A549 (cell line): ENCODE measurements at regions not wholly inside any gene's neighbourhood (a gene's known extent, or its start where the extent isn't known, plus 50 kb on each side); places are given as distances from the start of the nearest gene placed in this dataset.

Experiments
- ATAC-seq, 2 experiments: fragments of 200-7000 bp in 1 of 2; fragments of >200 bp in 1 of 2; cut with Nextera tagmentation in 1 of 2; cut with Tn5 transposase in 1 of 2; 3 replicates each; pipeline versions ENCODE4 v1.8.0 to v1.9.1; 2018 to 2020; ENCODE audit warnings: mild to moderate bottlenecking in 1 of 2, moderate library complexity in 1 of 2
- CTCF ChIA-PET: fragments of 300-600 bp; sonication (Branson Sonifier 250); formaldehyde crosslinking; extraction: SDS; loops from one replicate; lab custom pipeline; 2021; ENCODE audit warnings: antibody characterized with exemption, inconsistent platforms; lab: Yijun Ruan, JAX
- POLR2A ChIA-PET: fragments of 350-600 bp; formaldehyde crosslinking; extraction: SDS; loops from one replicate; lab custom pipeline; 2021; ENCODE audit warnings: antibody characterized with exemption, inconsistent platforms; lab: Yijun Ruan, JAX
- DNase-seq, 2 experiments: peaks; one replicate each; pipeline versions ENCODE4 v3.0.0 to v3.0.0-alpha.2; 2011 to 2016; ENCODE audit warnings: low read depth in 1 of 2, low spot score in 1 of 2
- FAIRE-seq: peaks from 2 replicates; lab custom pipeline; 2011; peaks lifted over from hg19 to GRCh38; lab: Jason Lieb, UNC
- H3K27ac ChIP-seq, 2 experiments: fragments of >200 bp; sonication (Bioruptor Twin); formaldehyde crosslinking; 3 replicates each; pipeline ENCODE4 v1.5.1; 2016 to 2017
- H3K4me1 ChIP-seq: fragments of >200 bp; sonication (Bioruptor Twin); formaldehyde crosslinking; 3 replicates; pipeline ENCODE4 v1.6.1; 2016
- H3K4me2 ChIP-seq: fragments of >200 bp; sonication (Bioruptor Twin); formaldehyde crosslinking; 3 replicates; pipeline ENCODE4 v1.6.1; 2016
- H3K4me3 ChIP-seq: fragments of >200 bp; sonication (Bioruptor Twin); formaldehyde crosslinking; 3 replicates; pipeline ENCODE4 v1.5.1; 2016
- H3K9me3 ChIP-seq: fragments of >200 bp; sonication (Bioruptor Twin); formaldehyde crosslinking; 3 replicates; pipeline ENCODE4 v1.6.1; 2016
- BCL3 ChIP-seq: fragments of >200 bp; sonication (Bioruptor Twin); formaldehyde crosslinking; IDR thresholded peaks from 3 replicates; pipeline ENCODE4 v1.6.1; 2016
- BHLHE40 ChIP-seq: IDR thresholded peaks from 2 replicates; pipeline ENCODE4 v1.6.1; 2012; ENCODE audit warnings: low read depth, low read length, inconsistent platforms
- CBX2 ChIP-seq: fragments of 200-600 bp; sonication (generic); IDR thresholded peaks from 2 replicates; pipeline ENCODE4 v1.6.1; 2016; ENCODE audit warnings: low read depth, mild to moderate bottlenecking, borderline replicate concordance
- CBX8 ChIP-seq: fragments of 200-600 bp; sonication (generic); IDR thresholded peaks from 2 replicates; pipeline ENCODE4 v1.6.1; 2016
- CEBPB ChIP-seq, 2 experiments: fragments of >200 bp in 1 of 2; sonication (Bioruptor Twin) in 1 of 2; formaldehyde crosslinking in 1 of 2; IDR thresholded peaks; 2 replicates each; pipeline ENCODE4 v1.6.1; 2012 to 2016
- CHD4 ChIP-seq: fragments of 200-600 bp; sonication (generic); IDR thresholded peaks from 2 replicates; pipeline ENCODE4 v1.6.1; 2016; ENCODE audit warnings: antibody characterized with exemption, mild to moderate bottlenecking, borderline replicate concordance
- CTCF ChIP-seq: fragments of >200 bp; sonication (Bioruptor Twin); formaldehyde crosslinking; IDR thresholded peaks from 3 replicates; pipeline ENCODE4 v1.5.1; 2016
- EHMT2 ChIP-seq: fragments of 200-600 bp; sonication (generic); IDR thresholded peaks from 2 replicates; pipeline ENCODE4 v1.6.1; 2016; ENCODE audit warnings: antibody characterized with exemption, low read depth, mild to moderate bottlenecking, moderate library complexity
- ELK1 ChIP-seq: fragments of 150-350 bp; IDR thresholded peaks from 2 replicates; pipeline ENCODE4 v1.6.1; 2014; ENCODE audit warnings: low read depth, mild to moderate bottlenecking, low read length
- EP300 ChIP-seq, 2 experiments: fragments of >200 bp; sonication (Bioruptor Twin); formaldehyde crosslinking; IDR thresholded peaks; 2 replicates in 1 of 2; 3 replicates in 1 of 2; pipeline ENCODE4 v1.6.1; 2016 to 2017
- ESRRA ChIP-seq: fragments of 150-350 bp; IDR thresholded peaks from 2 replicates; pipeline ENCODE4 v1.6.1; 2014; ENCODE audit warnings: mild to moderate bottlenecking, low read length, borderline replicate concordance
- FOSL2 ChIP-seq, 2 experiments: fragments of 450-650 bp in 1 of 2; fragments of >200 bp in 1 of 2; sonication (Bioruptor Twin) in 1 of 2; formaldehyde crosslinking; IDR thresholded peaks; 2 replicates each; pipeline versions ENCODE4 v1.5.0 to v1.6.1; 2016 to 2020; ENCODE audit warnings: mild to moderate bottlenecking in 1 of 2, moderate library complexity in 1 of 2
- HEYL ChIP-seq: fragments of 250-450 bp; sonication (Bioruptor Pico); IDR thresholded peaks from 2 replicates; pipeline ENCODE4 v1.8.0; 2021; ENCODE audit warnings: mild to moderate bottlenecking, moderate library complexity
- HOXB13 ChIP-seq: fragments of 250-450 bp; sonication (Bioruptor Pico); IDR thresholded peaks from 2 replicates; pipeline ENCODE4 v1.5.0; 2020; ENCODE audit warnings: low read depth, mild to moderate bottlenecking, moderate library complexity
- JUN ChIP-seq, 2 experiments: fragments of >200 bp; sonication (Bioruptor Twin); formaldehyde crosslinking; IDR thresholded peaks; 2 replicates in 1 of 2; 3 replicates in 1 of 2; pipeline ENCODE4 v1.6.1; 2016 to 2017
- KDM1A ChIP-seq: fragments of 200-600 bp; sonication (generic); IDR thresholded peaks from 2 replicates; pipeline ENCODE4 v1.6.1; 2016; ENCODE audit warnings: low read depth, mild to moderate bottlenecking
- KDM5A ChIP-seq: fragments of 200-600 bp; sonication (generic); IDR thresholded peaks from 2 replicates; pipeline ENCODE4 v1.6.1; 2016; ENCODE audit warnings: antibody characterized with exemption, mild to moderate bottlenecking
- MAX ChIP-seq: IDR thresholded peaks from 2 replicates; pipeline ENCODE4 v1.6.1; 2012
- MYC ChIP-seq: IDR thresholded peaks from 2 replicates; pipeline ENCODE4 v1.6.1; 2012; ENCODE audit warnings: mild to moderate bottlenecking, inconsistent platforms, low read length, improper control_type of control experiment, borderline replicate concordance
- NFE2L2 ChIP-seq: fragments of 150-350 bp; conservative IDR thresholded peaks from 2 replicates; pipeline ENCODE4 v1.6.1; 2014; ENCODE audit warnings: low read length
- NPAS2 ChIP-seq: fragments of 250-450 bp; sonication (Bioruptor Pico); IDR thresholded peaks from 2 replicates; pipeline ENCODE4 v1.8.0; 2022; ENCODE audit warnings: mild to moderate bottlenecking, moderate library complexity, borderline replicate concordance
- NR3C1 ChIP-seq: fragments of >200 bp; sonication (Bioruptor Twin); formaldehyde crosslinking; IDR thresholded peaks from 3 replicates; pipeline ENCODE4 v1.6.1; 2017
- PBX3 ChIP-seq: IDR thresholded peaks from 2 replicates; pipeline ENCODE4 v1.6.1; 2012
- POLR2AphosphoS2 ChIP-seq: conservative IDR thresholded peaks from 2 replicates; pipeline ENCODE4 v1.6.1; 2012; ENCODE audit warnings: low read length, improper control_type of control experiment, inconsistent platforms
- RNF2 ChIP-seq: fragments of 200-600 bp; sonication (generic); IDR thresholded peaks from 2 replicates; pipeline ENCODE4 v1.6.1; 2016; ENCODE audit warnings: low read depth, mild to moderate bottlenecking, antibody characterized with exemption, moderate library complexity, borderline replicate concordance
- SMC3 ChIP-seq: fragments of >200 bp; sonication (Bioruptor Twin); formaldehyde crosslinking; IDR thresholded peaks from 3 replicates; pipeline ENCODE4 v1.6.1; 2018; ENCODE audit warnings: inconsistent platforms
- ZC3H11A ChIP-seq: fragments of 450-650 bp; IDR thresholded peaks from 2 replicates; pipeline ENCODE4 v1.6.1; 2014; ENCODE audit warnings: antibody characterized with exemption, mild to moderate bottlenecking
- WGBS: methylation state at CpG from one replicate; pipeline ENCODE4 v1.1.6; 2017; ENCODE audit errors: missing lambda C conversion rate; 5-methylcytosine and 5-hydroxymethylcytosine counted together

GRCh38 chr3:1693145-1693544 is 405.5 kb upstream of the CNTN4 start:
- Histone ChIP-seq H3K4me3 (no peak overlapping the region), H3K4me1 (no peaks in the 10 kb centered on the region), H3K27ac (no peak overlapping the region), H3K4me2 (no peak overlapping the region), H3K9me3 (0 out of 3 replicates have a peak, but pooled peaks cover 3% of the 10 kb centered on the region)
- ChIA-PET CTCF (no interaction called here), POLR2A (no interaction called here)
- WGBS, result 0% methylated on average over 2 of the region's 2 CpGs
- DNase-seq, result no peak
- ATAC-seq, result no peak
- TF ChIP-seq SMC3, result no peak
- no peak for TF ChIP-seq NPAS2
- TF ChIP-seq POLR2AphosphoS2, result no peak
- TF ChIP-seq BCL3, result no peak
- no peak for TF ChIP-seq HEYL (CRISPR knock-in tag)
- TF ChIP-seq CBX8, result no peak
- TF ChIP-seq KDM1A, result no peak
- TF ChIP-seq JUN (IDR thresholded peaks at IDR 0.05), result no peak
- TF ChIP-seq EHMT2, result no peak
- TF ChIP-seq RNF2, result no peak
- no peak for TF ChIP-seq BHLHE40
- TF ChIP-seq CEBPB (IDR thresholded peaks at IDR 0.05), result no peak
- TF ChIP-seq MAX, result no peak
- FAIRE-seq, result no peak

GRCh38 chr3:1696669-1697275 is 401.9 kb upstream of the CNTN4 start:
- no peak for DNase-seq
- TF ChIP-seq EP300 (IDR thresholded peaks at IDR 0.05) (no peak), JUN (IDR thresholded peaks at IDR 0.05) (no peak), RNF2 (no peak), FOSL2 (IDR thresholded peaks at IDR 0.05) (no peak), FOSL2 (CRISPR knock-in tag; IDR thresholded peaks at IDR 0.05) (no peak), KDM5A (no peak), CBX2 (no peak)
- Histone ChIP-seq H3K4me3 (no peak overlapping the region), H3K4me1 (no peaks in the 10 kb centered on the region), H3K9me3 (0 out of 3 replicates have a peak, but pooled peaks cover 2% of the 10 kb centered on the region), H3K27ac (no peak overlapping the region), H3K4me2 (no peak overlapping the region)
- ATAC-seq, result no peak
- FAIRE-seq, result no peak
- 2% methylated on average over 5 of the region's 5 CpGs for WGBS
- POLR2A ChIA-PET, result no interaction called here
- CTCF ChIA-PET, result no interaction called here

GRCh38 chr3:1699361-1699920 is 399.2 kb upstream of the CNTN4 start:
- ATAC-seq, result no peak
- WGBS, result 31% methylated on average over 10 of the region's 17 CpGs
- POLR2A ChIA-PET, result no interaction called here
- no peak overlapping the region for H3K27ac ChIP-seq
- FAIRE-seq, result no peak
- TF ChIP-seq BCL3, result no peak
- TF ChIP-seq HOXB13, result no peak
- TF ChIP-seq ESRRA, result no peak
- no peak for TF ChIP-seq CHD4
- TF ChIP-seq CTCF, result no peak
- TF ChIP-seq ELK1, result no peak
- no peak for TF ChIP-seq NR3C1
- TF ChIP-seq MYC, result no peak
- TF ChIP-seq CBX8, result no peak
- no peak for TF ChIP-seq NPAS2
- TF ChIP-seq NFE2L2, result no peak
- no peak for TF ChIP-seq JUN (IDR thresholded peaks at IDR 0.05)
- no peak for TF ChIP-seq PBX3
- no peak for TF ChIP-seq ZC3H11A
- TF ChIP-seq EHMT2, result no peak
- H3K4me3 ChIP-seq, result no peak overlapping the region
- CTCF ChIA-PET, result no interaction called here
- H3K4me1 ChIP-seq, result no peaks in the 10 kb centered on the region
- DNase-seq, result no peak
- no peak overlapping the region for H3K4me2 ChIP-seq
- H3K9me3 ChIP-seq, result 0 out of 3 replicates have a peak, but pooled peaks cover 2% of the 10 kb centered on the region
